Lung (tissue), 11 donors: ENCODE measurements at regions not wholly inside any gene's neighbourhood (a gene's known extent, or its start where the extent isn't known, plus 50 kb on each side); places are given as distances from the start of the nearest gene placed in this dataset.

ENCODE experiments used
- ATAC-seq: fragments of 200-7000 bp; cut with Tn5 transposase; one replicate; pipeline ENCODE4 v1.9.1; 2020; ENCODE audit warnings: moderate number of reproducible peaks; ENCODE audit not compliant: insufficient read depth, low FRiP score
- DNase-seq, 3 donors: peaks; one replicate each; pipeline ENCODE4 v3.0.0-alpha.2; 2013 to 2017
- H3K27ac ChIP-seq, 2 donors: one replicate each; pipeline ENCODE4 v1.5.1; 2013; ENCODE audit warnings: mild to moderate bottlenecking in 2 of 2, moderate library complexity in 2 of 2, control low read depth in 1 of 2, inconsistent platforms in 1 of 2, low read depth in 1 of 2, low read length in 1 of 2
- H3K27me3 ChIP-seq, 3 donors: one replicate each; pipeline ENCODE4 v1.5.1; 2013; ENCODE audit warnings: low read length in 2 of 3; ENCODE audit not compliant: control insufficient read depth in 3 of 3, insufficient read depth in 3 of 3
- H3K36me3 ChIP-seq, 4 donors: one replicate each; pipeline ENCODE4 v1.5.1; 2013; ENCODE audit warnings: low read length in 4 of 4, mild to moderate bottlenecking in 1 of 4, moderate library complexity in 1 of 4; ENCODE audit not compliant: control insufficient read depth in 4 of 4, insufficient read depth in 4 of 4
- H3K4me1 ChIP-seq, 5 donors: one replicate each; pipeline ENCODE4 v1.5.1; 2013; ENCODE audit warnings: low read length in 5 of 5, mild to moderate bottlenecking in 2 of 5, moderate library complexity in 1 of 5; ENCODE audit not compliant: control insufficient read depth in 5 of 5, insufficient read depth in 5 of 5
- H3K4me3 ChIP-seq: one replicate; pipeline ENCODE4 v1.5.1; 2013; ENCODE audit warnings: mild to moderate bottlenecking, control low read depth, moderate library complexity
- H3K9ac ChIP-seq, 2 donors: one replicate each; pipeline ENCODE4 v1.5.1; 2013; ENCODE audit warnings: low read length in 2 of 2, control low read depth in 1 of 2; ENCODE audit not compliant: insufficient read depth in 1 of 2
- H3K9me3 ChIP-seq, 4 donors: one replicate each; pipeline ENCODE4 v1.5.1; 2013; ENCODE audit warnings: low read length in 3 of 4, mild to moderate bottlenecking in 1 of 4, moderate library complexity in 1 of 4; ENCODE audit not compliant: control insufficient read depth in 4 of 4, insufficient read depth in 3 of 4
- WGBS, 2 donors: extraction: QIAGEN DNeasy Blood & Tissue Kit; methylation state at CpG; one replicate each; pipeline ENCODE4 v1.1.7; 2013; 5-methylcytosine and 5-hydroxymethylcytosine counted together
- TF ChIP-seq, protein P1 (sequence below): IDR thresholded peaks from 2 replicates; pipeline ENCODE4 v1.5.1; 2012; ENCODE audit warnings: mild to moderate bottlenecking; ENCODE audit errors: control extremely low read depth, extremely low read depth
- donor health status: control.
- donor health status: control.
- donor health status: Bipolar disorder and iron deficiency.
- donor health status: healthy.
- donor health status: DM: yes; HTN: yes; CAD: no.

GRCh38 chr7:159201722-159202330, 57.2 kb upstream of the VIPR2 start:
- DNase-seq (no peak), ATAC-seq (no peak)
- 92 to 96% methylated on average over 16 of the region's 16 CpGs for WGBS, 2 donors
- H3K36me3 ChIP-seq: no peaks in the 10 kb centered on the region
- H3K4me1 ChIP-seq: peaks cover 0 to 5% (median 0%) of the 10 kb centered on the region in 5 donors
- H3K27ac ChIP-seq: no peak overlapping the region
- H3K9me3 ChIP-seq: peaks cover 0 to 1% (median 0%) of the 10 kb centered on the region in 4 donors
- no peak overlapping the region for H3K4me3 ChIP-seq
- H3K9ac ChIP-seq: no peak overlapping the region
- TF ChIP-seq, protein P1, sequence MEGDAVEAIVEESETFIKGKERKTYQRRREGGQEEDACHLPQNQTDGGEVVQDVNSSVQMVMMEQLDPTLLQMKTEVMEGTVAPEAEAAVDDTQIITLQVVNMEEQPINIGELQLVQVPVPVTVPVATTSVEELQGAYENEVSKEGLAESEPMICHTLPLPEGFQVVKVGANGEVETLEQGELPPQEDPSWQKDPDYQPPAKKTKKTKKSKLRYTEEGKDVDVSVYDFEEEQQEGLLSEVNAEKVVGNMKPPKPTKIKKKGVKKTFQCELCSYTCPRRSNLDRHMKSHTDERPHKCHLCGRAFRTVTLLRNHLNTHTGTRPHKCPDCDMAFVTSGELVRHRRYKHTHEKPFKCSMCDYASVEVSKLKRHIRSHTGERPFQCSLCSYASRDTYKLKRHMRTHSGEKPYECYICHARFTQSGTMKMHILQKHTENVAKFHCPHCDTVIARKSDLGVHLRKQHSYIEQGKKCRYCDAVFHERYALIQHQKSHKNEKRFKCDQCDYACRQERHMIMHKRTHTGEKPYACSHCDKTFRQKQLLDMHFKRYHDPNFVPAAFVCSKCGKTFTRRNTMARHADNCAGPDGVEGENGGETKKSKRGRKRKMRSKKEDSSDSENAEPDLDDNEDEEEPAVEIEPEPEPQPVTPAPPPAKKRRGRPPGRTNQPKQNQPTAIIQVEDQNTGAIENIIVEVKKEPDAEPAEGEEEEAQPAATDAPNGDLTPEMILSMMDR: no peak
- no peaks in the 10 kb centered on the region for H3K27me3 ChIP-seq

DNA sequence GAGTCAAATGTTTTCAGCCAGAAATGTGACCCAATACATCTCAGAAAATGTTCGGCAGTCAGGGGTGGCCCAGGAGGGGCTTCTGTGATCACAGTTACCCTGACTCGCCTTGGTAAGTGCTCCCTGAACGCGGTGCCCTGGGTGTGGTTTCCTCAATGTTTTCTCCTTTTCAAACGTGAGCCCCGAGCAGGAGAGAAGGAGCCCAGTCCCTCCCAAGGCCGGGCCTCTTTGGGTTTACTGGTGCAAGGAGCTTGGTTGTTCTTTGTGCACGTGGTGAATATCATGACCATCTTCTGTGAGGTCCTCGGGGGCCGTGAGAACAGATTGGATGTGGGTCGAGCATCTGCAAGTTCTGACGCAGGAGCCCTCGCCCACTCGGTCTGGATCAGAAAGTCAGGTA, 55.8 kb upstream of the VIPR2 start:
- Histone ChIP-seq H3K9ac (no peak overlapping the region), H3K27me3 (no peaks in the 10 kb centered on the region), H3K4me1 (peaks cover 0 to 5% (median 0%) of the 10 kb centered on the region in 5 donors), H3K9me3 (peaks cover 0 to 1% (median 0%) of the 10 kb centered on the region in 4 donors), H3K27ac (no peak overlapping the region), H3K36me3 (no peaks in the 10 kb centered on the region), H3K4me3 (no peak overlapping the region)
- WGBS, 2 donors: 76 to 91% methylated on average over 14 of the region's 14 CpGs
- no peak for DNase-seq
- TF ChIP-seq, protein P1: no peak
- ATAC-seq: no peak

GRCh38 chr7:159198016-159198724, 53.5 kb upstream of the VIPR2 start:
- WGBS, 2 donors: 83 to 88% methylated on average over 15 of the region's 15 CpGs
- no peak for ATAC-seq
- TF ChIP-seq, protein P1: no peak
- DNase-seq: no peak
- H3K36me3 ChIP-seq: no peaks in the 10 kb centered on the region
- H3K27ac ChIP-seq: no peak overlapping the region
- peaks cover 0 to 1% (median 0%) of the 10 kb centered on the region in 4 donors for H3K9me3 ChIP-seq
- H3K9ac ChIP-seq: no peak overlapping the region
- H3K4me3 ChIP-seq: no peak overlapping the region
- H3K27me3 ChIP-seq: no peaks in the 10 kb centered on the region
- H3K4me1 ChIP-seq: peaks cover 0 to 6% (median 0%) of the 10 kb centered on the region in 5 donors
